ENCODE measurements at regions not wholly inside any gene's neighbourhood (a gene's known extent, or its start where the extent isn't known, plus 50 kb on each side); places are given as distances from the start of the nearest gene placed in this dataset.
"Not testable (repeated sequence)": the region's sequence is repeated elsewhere in the genome, so short reads cannot be mapped to it uniquely, and the experiment has no call there.

DNA sequence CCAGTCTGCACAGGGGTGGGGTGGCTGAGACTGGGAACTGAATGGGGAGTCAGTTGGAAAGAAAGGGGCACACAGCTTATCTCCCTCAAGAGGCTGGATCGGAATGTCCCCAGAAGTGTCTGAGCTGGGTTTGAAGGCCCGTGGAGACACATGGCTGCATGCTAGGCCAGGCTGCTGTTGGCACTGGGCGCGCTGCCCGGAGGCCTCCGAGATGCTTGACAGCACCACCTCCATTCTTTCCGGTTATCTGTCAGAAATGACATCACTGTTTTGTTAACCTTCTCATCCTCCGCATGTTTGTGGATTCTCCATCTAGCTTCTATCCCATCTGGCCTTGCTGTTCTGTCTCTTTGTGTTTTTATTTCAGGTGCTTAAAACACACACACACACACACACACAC, 85.5 kb downstream of the APIP start:
- DNase-seq (ENCODE audit: low read depth, low spot score) = no peak

- DNase-seq (ENCODE audit: low read depth, low spot score) = no peak
These were observed 86.1 kb downstream of the APIP start for GRCh38 chr11:34830035-34830434.

DNA sequence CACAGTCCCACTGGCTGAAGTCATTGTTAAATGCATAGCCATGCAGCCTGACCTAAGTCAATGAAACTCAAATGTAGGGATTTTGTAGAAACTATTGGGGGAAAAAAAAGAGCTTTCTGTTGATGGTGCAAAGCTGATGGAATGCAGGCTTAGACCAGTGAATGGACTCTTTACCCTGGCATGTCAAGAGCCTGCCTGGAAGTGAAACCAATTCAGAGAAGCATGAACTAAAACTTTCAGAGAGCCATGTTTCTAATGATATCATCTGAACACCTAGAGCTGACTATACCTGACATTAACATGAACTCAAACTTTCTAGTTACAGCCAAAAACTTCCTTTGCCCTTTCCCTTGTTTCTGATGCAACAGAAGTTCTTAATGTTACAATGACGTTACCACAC, 89.0 kb downstream of the APIP start:
- no peak for DNase-seq (ENCODE audit: low read depth, low spot score)

- DNase-seq (ENCODE audit: low read depth, low spot score) = no peak
These were observed 89.8 kb downstream of the APIP start for GRCh38 chr11:34826384-34826726.

DNA sequence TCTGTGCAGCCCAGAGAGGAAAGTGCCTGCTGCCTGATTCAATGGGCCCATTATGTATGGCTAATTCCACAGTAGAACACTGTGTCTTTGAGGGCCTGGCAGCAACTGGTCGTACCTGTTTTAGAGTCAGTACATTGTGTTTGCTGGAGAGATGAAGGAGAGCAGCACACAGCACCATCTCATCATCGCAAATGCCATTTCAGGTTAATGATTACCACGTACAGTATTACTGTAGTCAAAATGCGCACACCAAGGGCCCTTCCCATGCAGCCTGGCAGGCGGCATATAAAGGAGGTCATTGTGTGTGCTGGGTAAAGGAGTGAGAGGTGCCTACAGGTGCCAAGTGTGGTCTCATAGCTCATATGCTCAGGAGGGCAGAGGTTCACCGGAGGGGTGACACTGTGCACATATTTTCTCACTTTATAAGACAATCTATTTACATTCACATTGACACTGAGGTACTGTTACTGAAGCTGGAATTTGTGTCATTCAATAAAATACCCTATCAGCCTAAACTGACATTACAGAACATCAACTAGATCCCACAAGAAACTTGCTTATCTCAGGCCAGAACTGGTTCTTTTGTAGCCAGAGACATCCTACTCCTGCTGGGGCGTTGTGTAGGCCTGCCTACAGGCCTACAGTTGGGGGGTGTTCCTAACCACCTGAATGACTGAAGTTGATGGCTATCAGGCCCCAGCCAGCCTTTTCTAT, 90.4 kb downstream of the APIP start:
- DNase-seq (ENCODE audit: low read depth, low spot score) = no peak

- DNase-seq (ENCODE audit: low read depth, low spot score) = no peak
These were observed 90.9 kb downstream of the APIP start for GRCh38 chr11:34825315-34825669.

DNA sequence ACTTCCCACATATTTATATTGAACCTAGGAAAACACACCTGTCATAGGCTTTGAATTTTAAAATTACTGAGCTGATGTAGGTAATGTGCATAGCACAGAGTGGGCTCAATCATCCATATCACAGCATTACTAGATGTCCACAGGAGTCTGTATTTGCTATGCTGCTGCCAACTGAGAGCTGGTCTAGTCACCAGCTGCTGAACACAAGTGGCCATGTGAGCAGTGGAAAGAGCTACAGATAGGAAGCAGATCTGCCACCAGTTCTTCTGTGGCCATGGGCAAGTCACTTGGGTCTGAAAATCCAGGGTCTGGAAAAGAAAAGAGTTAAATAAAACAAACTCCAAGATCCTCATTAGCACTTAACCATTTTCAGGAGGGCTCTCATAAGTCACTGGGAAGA, 91.8 kb downstream of the APIP start:
- no peak for DNase-seq (ENCODE audit: low read depth, low spot score)

DNA sequence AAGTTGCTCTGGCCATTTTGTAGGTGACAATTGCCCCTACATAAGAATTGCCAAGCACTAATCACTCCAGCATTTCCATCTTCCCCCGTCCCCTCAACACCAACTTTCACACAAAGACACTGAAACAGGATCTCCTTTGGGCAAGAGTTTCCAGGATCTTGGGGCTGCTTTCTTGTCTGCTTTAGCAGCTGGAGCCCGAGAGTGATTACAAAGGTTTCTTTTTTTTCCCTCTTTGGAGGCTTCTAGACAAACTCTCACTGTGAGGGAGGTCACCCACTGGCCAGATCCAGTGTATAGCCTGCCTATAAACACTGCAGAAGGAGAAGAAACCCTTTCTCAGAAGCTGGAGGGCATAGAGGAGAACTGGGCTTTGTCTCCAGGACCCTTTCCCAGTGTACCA, 92.5 kb downstream of the APIP start:
- no peak for DNase-seq (ENCODE audit: low read depth, low spot score)

DNA sequence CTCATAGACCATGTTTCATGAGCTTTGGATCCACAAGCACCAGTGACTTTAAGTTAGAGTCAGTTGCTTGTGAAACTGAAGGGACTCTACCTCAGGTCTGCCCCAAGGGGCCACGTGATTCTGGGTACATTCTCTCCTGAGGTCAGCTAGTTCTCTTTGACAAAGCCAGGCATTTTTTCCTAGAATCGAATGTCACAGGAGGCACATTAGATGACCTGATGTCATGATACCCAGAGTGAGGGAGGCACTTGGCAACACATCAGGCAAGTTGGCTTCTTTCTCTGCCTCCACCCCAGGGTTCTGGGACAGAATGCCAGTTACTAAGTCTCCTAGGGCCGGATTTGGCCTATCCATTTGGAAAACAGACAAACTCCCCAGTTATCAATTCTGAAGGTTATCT, 93.0 kb downstream of the APIP start:
- DNase-seq (ENCODE audit: low read depth, low spot score) = no peak

DNA sequence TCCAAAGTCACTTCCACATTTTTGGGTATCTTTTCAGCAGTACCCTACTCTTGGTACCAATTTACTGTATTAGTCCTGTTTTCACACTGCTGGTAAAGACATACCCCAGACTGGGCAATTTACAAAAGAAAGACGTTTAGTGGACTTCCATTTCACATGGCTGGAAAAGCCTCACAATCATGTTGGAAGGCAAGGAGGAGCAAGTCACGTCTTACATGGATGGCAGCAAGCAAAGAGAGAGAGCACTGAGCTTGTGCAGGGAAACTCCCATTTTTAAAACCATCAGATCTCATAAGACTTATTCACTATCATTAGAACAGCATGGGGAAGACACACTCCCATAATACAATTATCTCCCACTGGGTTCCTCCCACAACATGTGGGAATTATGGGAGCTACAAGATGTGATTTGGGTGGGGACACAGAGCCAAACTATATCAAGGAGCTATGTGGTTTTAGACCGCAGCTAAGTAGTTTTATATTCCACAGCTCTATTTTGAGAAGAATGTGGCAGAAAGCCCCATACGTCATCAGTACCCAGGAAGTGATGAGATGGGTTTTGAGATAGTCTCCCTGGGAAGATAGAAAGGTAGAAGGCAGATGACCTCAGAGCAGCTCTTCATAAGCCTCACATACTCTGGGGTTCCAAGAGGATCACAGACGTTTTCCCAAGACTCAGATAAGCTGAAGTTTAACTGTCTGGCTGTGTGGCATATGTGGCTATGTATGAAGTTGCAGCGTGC, 96.3 kb downstream of the APIP start:
- DNase-seq (ENCODE audit: low read depth, low spot score) = no peak

DNA sequence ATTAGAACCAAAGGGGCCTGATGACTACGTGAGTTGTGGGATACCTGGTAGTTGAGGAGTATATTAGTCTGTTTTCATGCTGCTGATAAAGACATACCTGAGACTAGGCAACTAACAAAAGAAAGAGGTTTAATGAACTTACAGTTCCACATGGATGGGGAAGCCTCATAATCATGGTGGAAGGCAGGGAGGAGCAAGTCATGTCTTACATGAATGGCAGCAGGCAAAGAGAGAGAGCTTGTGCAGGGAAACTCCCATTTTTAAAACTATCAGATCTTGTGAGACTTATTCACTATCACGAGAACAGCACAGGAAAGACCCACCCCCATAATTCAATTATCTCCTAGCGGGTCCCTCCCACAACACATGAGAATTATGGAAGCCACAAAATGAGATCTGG, 98.4 kb downstream of the APIP start:
- not testable (repeated sequence) for DNase-seq (ENCODE audit: low read depth, low spot score)

GRCh38 chr11:34816698-34817213, 99.4 kb downstream of the APIP start:
- no peak for DNase-seq (ENCODE audit: low read depth, low spot score)

- no peak for DNase-seq (ENCODE audit: low read depth, low spot score)
These were observed 103.1 kb downstream of the APIP start for GRCh38 chr11:34812905-34813576.

GRCh38 chr11:34811858-34812257, 104.3 kb downstream of the APIP start:
- DNase-seq (ENCODE audit: low read depth, low spot score) = no peak

DNA sequence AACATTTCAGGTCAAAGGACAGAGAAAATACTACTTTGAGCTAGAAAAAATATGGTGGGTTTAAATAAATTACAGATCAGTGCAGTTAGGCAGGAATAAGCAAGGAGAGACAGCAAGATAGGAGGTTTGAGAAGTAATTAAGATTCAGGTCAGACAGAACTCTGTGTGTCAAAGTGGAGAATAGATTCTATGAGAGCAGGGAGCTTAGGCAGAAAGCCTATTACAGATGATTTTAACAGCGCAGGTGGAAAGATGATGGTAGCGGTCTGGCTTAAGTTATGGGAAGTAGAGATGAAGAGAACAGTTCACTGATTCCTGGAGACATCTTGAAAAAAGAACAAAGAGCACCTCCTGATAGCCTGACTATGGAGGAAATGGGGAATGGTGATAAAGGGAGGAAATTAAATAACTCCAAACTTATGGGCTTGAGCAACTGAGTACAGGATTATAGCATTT, 106.0 kb downstream of the APIP start:
- DNase-seq (ENCODE audit: low read depth, low spot score) = no peak

DNA sequence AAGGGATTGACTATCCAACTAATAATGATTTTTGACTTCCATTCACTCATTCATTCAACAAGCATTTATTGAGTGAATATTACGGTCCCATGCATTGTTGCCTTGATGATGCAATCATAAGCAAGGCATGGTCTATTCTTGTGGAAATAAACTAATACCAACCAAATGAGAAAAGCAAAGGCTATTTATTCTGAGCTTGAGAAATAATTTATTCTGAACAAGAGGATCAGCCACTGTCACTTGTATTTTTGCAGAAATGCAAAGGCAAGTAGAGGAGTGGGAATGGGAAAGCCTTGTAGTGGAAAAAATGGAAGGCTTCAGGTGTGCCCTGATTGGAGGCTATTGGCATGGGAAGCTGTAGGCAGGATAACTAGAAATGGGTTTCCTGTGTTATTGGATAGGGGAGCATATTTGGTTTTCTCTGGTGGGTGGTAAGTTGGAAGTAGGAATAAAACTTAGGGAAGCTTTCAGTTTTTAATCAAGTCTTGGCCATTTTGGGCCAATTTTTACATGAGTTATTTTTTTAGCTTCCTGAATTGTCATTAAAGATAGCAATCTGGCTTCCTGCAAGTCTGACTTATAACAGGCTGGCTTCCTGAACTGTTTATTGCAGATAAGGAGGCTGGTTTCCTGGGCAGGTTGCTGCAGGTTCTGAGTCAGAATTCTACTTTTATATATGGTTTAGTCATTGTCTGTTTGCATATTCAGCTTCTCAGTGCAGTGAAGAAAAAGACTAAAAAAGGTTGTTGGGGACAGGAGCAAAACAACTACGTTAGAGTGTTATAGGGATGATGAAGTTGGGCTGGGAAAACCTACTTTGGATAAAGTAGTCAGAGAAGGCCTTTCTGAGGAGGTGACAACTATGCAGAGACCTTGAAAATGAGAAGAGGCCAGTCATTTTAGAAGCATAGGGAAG, 106.7 kb downstream of the APIP start:
- peak; percentile 95 for DNase-seq (ENCODE audit: low read depth, low spot score)

GRCh38 chr11:34806875-34807274, 109.3 kb downstream of the APIP start:
- DNase-seq (ENCODE audit: low read depth, low spot score) = no peak

DNA sequence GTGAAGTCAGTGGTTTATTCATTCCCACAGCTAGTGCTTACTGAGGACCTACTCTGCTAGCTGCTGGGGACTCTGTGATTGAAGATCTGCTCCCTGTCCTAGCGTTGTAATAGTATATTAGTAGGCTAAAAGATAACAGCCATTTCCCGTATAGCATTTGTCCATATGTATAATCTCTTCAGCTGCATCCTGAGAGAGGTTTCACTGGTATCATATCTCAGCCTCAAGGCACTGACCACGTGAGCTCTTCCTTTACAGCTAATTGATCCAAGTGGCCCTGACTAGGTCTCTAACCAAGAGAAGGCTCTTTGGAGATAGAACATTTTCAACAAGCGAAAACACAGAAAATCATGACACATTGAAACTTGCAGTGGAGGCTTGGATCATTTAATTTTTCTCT, 110.2 kb downstream of the APIP start:
- no peak for DNase-seq (ENCODE audit: low read depth, low spot score)

DNA sequence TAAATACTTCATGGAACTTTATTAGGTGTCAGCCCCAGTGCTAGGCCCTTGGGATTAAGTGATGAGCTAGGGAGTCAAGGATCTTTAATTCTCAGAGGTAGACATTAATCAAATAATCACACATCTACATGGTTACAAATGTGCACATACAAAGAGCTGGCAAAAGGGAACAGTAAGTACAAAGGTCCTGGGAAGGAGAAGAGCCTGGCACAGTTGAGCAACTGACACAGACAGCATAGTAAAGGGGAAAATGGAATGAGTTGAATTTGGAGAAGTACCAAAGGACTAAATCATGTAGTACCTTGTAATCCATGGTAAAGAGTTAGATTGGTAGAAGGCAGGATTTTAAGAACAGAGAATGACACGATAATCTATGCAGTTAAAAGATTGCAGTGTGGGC, 116.3 kb downstream of the APIP start:
- no peak for DNase-seq (ENCODE audit: low read depth, low spot score)

- DNase-seq (ENCODE audit: low read depth, low spot score) = no peak
These were observed 117.2 kb downstream of the APIP start for GRCh38 chr11:34798985-34799384.

DNA sequence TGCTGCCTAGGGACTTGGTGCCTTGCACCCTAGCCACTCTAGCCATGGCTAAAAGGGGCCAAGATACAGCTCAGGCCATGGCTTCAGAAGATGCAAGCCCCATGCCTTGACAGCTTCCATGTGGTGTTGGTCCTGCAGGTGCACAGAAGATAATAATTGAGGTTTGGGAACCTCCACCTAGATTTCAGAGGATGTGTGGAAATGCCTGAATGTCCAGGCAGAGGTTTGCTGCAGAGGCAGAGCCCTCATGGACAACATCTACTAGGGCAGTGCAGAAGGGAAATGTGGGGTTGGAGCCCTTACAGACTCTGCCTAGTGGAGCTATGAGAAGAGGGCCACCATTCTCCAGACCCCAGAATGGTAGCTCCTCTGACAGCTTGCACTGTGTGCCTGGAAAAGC, 118.7 kb downstream of the APIP start:
- not testable (repeated sequence) for DNase-seq (ENCODE audit: low read depth, low spot score)
